ENCODE measurements at regions not wholly inside any gene's neighbourhood (a gene's known extent, or its start where the extent isn't known, plus 50 kb on each side); places are given as distances from the start of the nearest gene placed in this dataset.
"Not testable (repeated sequence)": the region's sequence is repeated elsewhere in the genome, so short reads cannot be mapped to it uniquely, and the experiment has no call there.

DNA sequence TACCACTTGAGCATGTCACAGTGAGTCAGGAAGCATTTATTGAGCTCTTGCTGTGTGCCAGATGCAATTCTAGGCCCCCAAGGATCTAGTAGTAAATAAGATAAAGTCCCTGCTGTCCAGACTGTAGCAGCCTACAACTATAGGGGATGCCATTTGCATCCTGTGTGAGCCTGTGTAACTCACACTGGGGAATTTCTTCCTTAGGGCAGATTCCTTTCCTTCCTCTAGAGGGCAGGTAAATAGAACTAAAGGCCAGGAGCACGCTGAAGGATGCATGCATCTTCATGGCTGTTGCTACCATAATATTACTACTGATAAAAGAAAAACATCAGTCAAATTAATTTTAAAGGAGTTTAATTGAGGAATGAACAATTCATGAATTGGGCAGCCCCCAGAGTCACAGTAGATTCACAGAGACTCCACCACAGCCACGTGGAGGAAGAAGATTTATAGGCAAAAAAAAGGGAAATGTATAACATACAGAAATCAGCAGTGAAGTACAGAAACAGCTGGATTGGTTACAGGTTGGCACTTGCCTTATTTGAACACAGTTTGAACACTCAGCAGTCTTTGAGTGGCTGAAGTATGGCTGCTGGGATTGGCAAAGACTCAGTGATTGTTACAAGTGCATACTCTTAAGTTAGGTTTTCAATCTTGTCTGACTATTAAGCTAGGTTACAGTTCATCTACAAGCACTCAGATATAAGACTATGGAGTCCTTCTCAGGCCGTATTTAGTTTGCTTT lies 98.9 kb downstream of the ACTL7B start:
- no peaks in the 10 kb centered on the region for H3K36me3 ChIP-seq (ENCODE audit: insufficient read depth, low read length)
- no peak overlapping the region for H3K9ac ChIP-seq (ENCODE audit: low read depth, low read length)
- H3K9me3 ChIP-seq (ENCODE audit: control insufficient read depth, insufficient read depth, low read length), result no peaks in the 10 kb centered on the region
- H3K4me1 ChIP-seq (ENCODE audit: insufficient read depth, low read length), result peaks cover 7% of the 10 kb centered on the region; the same call in 1 of the 2 replicates

DNA sequence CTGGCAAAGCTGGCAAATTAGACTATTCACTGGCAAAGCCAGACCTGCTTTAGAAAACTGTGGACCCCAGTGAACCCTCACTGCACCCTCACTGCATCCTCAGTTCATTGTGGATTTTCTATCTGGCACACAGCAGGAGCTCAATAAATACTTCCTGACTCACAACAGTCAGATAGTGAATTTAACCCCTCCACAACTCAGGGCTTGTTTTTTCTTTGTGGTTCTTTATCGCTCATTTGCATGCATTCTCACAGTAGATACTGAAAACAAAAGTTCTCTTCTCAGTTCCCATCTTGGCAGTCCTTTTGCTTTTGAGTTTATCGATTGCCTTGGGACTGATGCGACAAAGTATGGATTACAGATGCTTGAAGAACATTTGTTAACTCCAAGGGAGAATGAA lies 99.8 kb downstream of the ACTL7B start:
- Histone ChIP-seq H3K36me3 (ENCODE audit: insufficient read depth, low read length) (no peaks in the 10 kb centered on the region), H3K4me1 (ENCODE audit: insufficient read depth, low read length) (peaks cover 7% of the 10 kb centered on the region; the same call in 1 of the 2 replicates), H3K9me3 (ENCODE audit: control insufficient read depth, insufficient read depth, low read length) (no peaks in the 10 kb centered on the region), H3K9ac (ENCODE audit: low read depth, low read length) (no peak overlapping the region)

DNA sequence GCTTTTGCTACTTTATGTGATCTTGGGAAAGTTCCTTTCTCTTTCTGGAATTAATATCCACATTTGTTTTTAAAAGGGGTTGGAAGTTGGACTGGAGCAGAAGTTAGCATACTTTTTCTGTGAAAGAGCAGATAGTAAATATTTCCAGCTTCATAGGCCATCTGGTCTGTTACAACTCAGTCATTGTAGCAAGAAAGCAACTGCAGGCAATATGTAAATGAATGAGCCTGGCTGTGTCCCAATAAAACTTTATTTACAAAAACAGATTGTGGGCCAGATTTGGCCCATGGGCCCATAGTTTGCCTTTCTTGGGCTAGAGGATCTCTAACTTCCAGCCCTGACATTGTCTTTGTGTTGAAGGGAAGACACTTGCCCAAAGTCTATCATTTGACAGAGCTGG lies 104.4 kb downstream of the ACTL7B start:
- Histone ChIP-seq H3K9ac (ENCODE audit: low read depth, low read length) (no peak overlapping the region), H3K4me1 (ENCODE audit: insufficient read depth, low read length) (peaks cover 4% of the 10 kb centered on the region; the same call in 1 of the 2 replicates), H3K9me3 (ENCODE audit: control insufficient read depth, insufficient read depth, low read length) (no peaks in the 10 kb centered on the region), H3K36me3 (ENCODE audit: insufficient read depth, low read length) (no peaks in the 10 kb centered on the region)

- no peaks in the 10 kb centered on the region for H3K36me3 ChIP-seq (ENCODE audit: insufficient read depth, low read length)
- no peak overlapping the region for H3K9ac ChIP-seq (ENCODE audit: low read depth, low read length)
- no peaks in the 10 kb centered on the region for H3K9me3 ChIP-seq (ENCODE audit: control insufficient read depth, insufficient read depth, low read length)
- H3K4me1 ChIP-seq (ENCODE audit: insufficient read depth, low read length), result no peaks in the 10 kb centered on the region
Observed at GRCh38 chr9:108750661-108751215, 105.0 kb downstream of the ACTL7B start.

DNA sequence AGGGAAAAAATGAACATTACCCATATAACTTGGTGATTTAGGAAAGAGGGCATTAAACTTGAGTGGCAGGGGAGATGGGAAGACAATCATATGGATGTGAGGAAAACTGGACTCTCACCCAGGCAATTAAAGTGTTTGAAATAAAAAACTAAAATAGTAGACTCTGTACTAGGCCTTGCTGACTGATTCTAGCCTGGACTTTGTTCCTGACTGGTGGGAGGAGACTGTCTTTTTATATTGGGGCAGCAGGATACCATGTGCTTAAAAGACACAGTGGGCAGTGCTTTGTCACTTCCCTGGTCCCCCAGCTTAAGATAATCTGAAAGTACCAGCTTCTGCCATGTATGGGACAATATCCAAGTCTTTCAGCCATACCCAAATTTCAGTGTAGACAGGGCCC lies 107.0 kb downstream of the ACTL7B start:
- Histone ChIP-seq H3K36me3 (ENCODE audit: insufficient read depth, low read length) (no peaks in the 10 kb centered on the region), H3K9me3 (ENCODE audit: control insufficient read depth, insufficient read depth, low read length) (no peaks in the 10 kb centered on the region), H3K4me1 (ENCODE audit: insufficient read depth, low read length) (no peaks in the 10 kb centered on the region; the same call in 1 of the 2 replicates), H3K9ac (ENCODE audit: low read depth, low read length) (no peak overlapping the region)

DNA sequence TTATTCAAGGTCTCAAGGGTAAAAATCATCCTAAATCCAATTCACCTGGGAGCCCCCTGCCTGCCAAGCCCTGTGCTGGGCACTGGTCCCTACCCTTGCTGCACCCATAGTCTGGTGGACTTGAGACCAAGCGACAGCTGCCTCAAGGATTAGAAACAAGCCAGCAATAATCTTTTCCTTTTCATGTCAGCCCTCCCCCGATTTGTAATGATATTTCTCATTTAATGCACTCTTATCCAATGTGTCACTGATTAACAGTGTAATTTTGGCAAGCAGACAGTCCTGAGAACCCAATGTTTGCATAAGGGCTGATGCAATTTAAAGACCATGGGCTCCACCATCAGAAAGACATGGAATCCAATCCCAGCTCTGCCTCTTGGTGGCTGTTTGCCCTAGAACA lies 108.9 kb downstream of the ACTL7B start:
- Histone ChIP-seq H3K4me1 (ENCODE audit: insufficient read depth, low read length) (no peaks in the 10 kb centered on the region; the same call in 1 of the 2 replicates), H3K9me3 (ENCODE audit: control insufficient read depth, insufficient read depth, low read length) (no peaks in the 10 kb centered on the region)

DNA sequence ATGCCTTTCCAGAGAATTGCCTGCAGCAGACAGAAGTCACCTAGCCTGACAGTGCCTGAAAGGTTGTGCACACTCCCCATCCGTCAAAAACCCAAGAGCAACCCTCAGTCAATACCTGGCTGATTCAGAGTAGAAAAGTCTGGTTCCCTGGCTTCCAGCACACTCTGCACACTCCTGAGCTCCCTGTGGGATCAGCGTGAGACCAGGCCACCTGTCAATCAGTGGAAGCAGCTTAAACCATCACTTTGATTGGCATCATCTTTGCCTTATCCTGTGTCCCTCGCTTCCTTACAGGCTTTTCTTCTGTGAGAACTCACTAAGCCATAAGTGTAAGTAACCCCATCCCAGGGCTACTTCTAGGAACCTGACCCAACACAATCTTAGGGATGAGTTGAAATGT lies 109.8 kb downstream of the ACTL7B start:
- no peak overlapping the region for H3K9ac ChIP-seq (ENCODE audit: low read depth, low read length)
- H3K4me1 ChIP-seq (ENCODE audit: insufficient read depth, low read length), result no peaks in the 10 kb centered on the region; the same call in 1 of the 2 replicates
- no peaks in the 10 kb centered on the region for H3K9me3 ChIP-seq (ENCODE audit: control insufficient read depth, insufficient read depth, low read length)
- H3K36me3 ChIP-seq (ENCODE audit: insufficient read depth, low read length), result no peaks in the 10 kb centered on the region

More for the DNA sequence above, 108.9 kb downstream of the ACTL7B start:
- no peaks in the 10 kb centered on the region for H3K36me3 ChIP-seq (ENCODE audit: insufficient read depth, low read length)
- no peak overlapping the region for H3K9ac ChIP-seq (ENCODE audit: low read depth, low read length)

- Histone ChIP-seq H3K36me3 (ENCODE audit: insufficient read depth, low read length) (no peaks in the 10 kb centered on the region), H3K9me3 (ENCODE audit: control insufficient read depth, insufficient read depth, low read length) (no peaks in the 10 kb centered on the region), H3K4me1 (ENCODE audit: insufficient read depth, low read length) (no peaks in the 10 kb centered on the region; the same call in 1 of the 2 replicates), H3K9ac (ENCODE audit: low read depth, low read length) (no peak overlapping the region)
Observed at GRCh38 chr9:108744641-108745040, 111.1 kb downstream of the ACTL7B start.

- Histone ChIP-seq H3K36me3 (ENCODE audit: insufficient read depth, low read length) (no peaks in the 10 kb centered on the region), H3K9ac (ENCODE audit: low read depth, low read length) (no peak overlapping the region), H3K9me3 (ENCODE audit: control insufficient read depth, insufficient read depth, low read length) (no peaks in the 10 kb centered on the region), H3K4me1 (ENCODE audit: insufficient read depth, low read length) (no peaks in the 10 kb centered on the region; the same call in 1 of the 2 replicates)
Observed at GRCh38 chr9:108743901-108744371, 111.8 kb downstream of the ACTL7B start.

DNA sequence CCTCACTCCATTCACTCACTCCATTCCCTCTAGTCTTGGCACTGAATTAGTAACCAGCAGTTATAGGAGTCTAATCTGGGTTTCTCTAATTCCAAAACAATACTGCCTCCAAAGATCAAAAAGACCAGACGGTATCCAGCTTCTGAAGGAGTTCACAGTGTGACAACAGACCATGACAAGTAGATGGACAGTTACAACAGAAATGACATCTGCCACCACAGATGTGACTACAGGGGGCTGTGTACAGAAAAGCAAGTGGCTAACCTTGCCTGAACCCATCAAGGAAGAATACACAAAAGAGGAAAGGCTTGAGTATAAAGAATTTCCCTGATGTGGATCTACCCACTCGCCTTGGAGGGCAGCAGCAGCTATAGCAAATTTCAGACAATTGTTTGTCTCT lies 112.4 kb downstream of the ACTL7B start:
- no peaks in the 10 kb centered on the region for H3K36me3 ChIP-seq (ENCODE audit: insufficient read depth, low read length)
- H3K9ac ChIP-seq (ENCODE audit: low read depth, low read length), result no peak overlapping the region
- H3K9me3 ChIP-seq (ENCODE audit: control insufficient read depth, insufficient read depth, low read length), result no peaks in the 10 kb centered on the region
- H3K4me1 ChIP-seq (ENCODE audit: insufficient read depth, low read length), result no peaks in the 10 kb centered on the region; the same call in 1 of the 2 replicates

DNA sequence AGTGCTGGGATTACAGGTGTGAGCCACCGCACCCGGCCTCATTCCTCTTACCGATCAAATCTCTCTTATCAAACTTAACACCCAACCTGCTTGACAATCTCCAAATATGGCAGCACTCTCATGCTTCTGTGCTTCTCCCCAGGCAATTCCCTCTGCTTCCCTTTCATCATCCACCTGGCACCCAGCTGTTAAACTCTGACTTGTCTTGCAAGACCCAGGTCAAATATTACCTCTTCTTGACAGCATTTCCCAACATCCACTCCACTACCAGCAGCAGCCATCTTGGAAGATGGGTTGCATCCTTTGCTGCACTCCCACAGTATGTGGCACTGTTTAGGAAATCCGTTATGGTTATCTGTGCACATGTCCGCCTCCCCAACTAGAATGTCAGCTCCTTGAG lies 113.6 kb downstream of the ACTL7B start:
- H3K36me3 ChIP-seq (ENCODE audit: insufficient read depth, low read length), result no peaks in the 10 kb centered on the region
- no peaks in the 10 kb centered on the region for H3K9me3 ChIP-seq (ENCODE audit: control insufficient read depth, insufficient read depth, low read length)

DNA sequence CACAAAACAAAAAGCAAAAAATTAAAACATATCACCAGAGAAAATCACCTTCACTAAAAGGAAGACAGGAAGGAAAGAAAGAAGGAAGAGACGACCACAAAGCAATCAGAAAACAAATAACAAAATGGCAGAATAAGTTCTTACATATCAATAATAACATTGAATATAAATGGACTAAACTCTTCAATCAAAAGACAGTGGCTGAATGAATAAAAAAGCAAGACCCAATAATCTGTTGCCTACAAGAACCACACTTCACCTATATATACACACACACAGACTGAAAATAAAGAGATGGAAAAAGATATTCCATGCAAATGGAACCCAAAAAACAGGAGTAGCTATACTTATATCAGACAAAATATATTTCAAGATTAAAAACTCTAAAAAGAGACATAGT lies 124.5 kb downstream of the ACTL7B start:
- H3K36me3 ChIP-seq (ENCODE audit: insufficient read depth, low read length); H3K4me1 ChIP-seq (ENCODE audit: insufficient read depth, low read length); H3K9ac ChIP-seq (ENCODE audit: low read depth, low read length); H3K9me3 ChIP-seq (ENCODE audit: control insufficient read depth, insufficient read depth, low read length): not testable (repeated sequence)

More for the DNA sequence above, 113.6 kb downstream of the ACTL7B start:
- Histone ChIP-seq H3K4me1 (ENCODE audit: insufficient read depth, low read length) (no peaks in the 10 kb centered on the region; the same call in 1 of the 2 replicates), H3K9ac (ENCODE audit: low read depth, low read length) (no peak overlapping the region)

GRCh38 chr9:108727580-108728111 lies 128.1 kb downstream of the ACTL7B start:
- Histone ChIP-seq H3K9me3 (ENCODE audit: control insufficient read depth, insufficient read depth, low read length) (no peaks in the 10 kb centered on the region), H3K4me1 (ENCODE audit: insufficient read depth, low read length) (no peaks in the 10 kb centered on the region), H3K9ac (ENCODE audit: low read depth, low read length) (no peak overlapping the region), H3K36me3 (ENCODE audit: insufficient read depth, low read length) (no peaks in the 10 kb centered on the region)

DNA sequence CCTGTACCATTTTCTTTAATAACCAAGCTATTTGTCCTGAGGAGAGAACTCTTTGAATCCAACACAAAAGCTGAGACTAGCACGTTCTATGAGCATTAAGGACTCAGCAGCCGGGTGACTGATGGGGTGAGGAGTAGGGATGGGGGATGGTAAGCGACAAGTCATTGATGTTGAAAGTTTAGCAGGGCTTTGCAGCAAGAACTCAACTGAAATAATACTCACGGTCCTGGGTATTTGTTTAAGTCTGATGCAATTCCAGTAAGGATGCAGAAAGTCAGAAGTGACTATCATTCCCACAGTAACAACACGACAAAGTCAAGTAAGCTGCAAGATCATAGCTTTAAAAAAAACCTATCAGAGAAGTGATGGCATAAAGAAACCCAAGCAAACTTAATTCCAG lies 131.1 kb downstream of the ACTL7B start:
- no peaks in the 10 kb centered on the region for H3K4me1 ChIP-seq (ENCODE audit: insufficient read depth, low read length)
- H3K9ac ChIP-seq (ENCODE audit: low read depth, low read length), result no peak overlapping the region

GRCh38 chr9:108724122-108724521 lies 131.7 kb downstream of the ACTL7B start:
- Histone ChIP-seq H3K9me3 (ENCODE audit: control insufficient read depth, insufficient read depth, low read length) (no peaks in the 10 kb centered on the region), H3K4me1 (ENCODE audit: insufficient read depth, low read length) (no peaks in the 10 kb centered on the region), H3K9ac (ENCODE audit: low read depth, low read length) (no peak overlapping the region), H3K36me3 (ENCODE audit: insufficient read depth, low read length) (no peaks in the 10 kb centered on the region)

More for the DNA sequence above, 131.1 kb downstream of the ACTL7B start:
- Histone ChIP-seq H3K36me3 (ENCODE audit: insufficient read depth, low read length) (no peaks in the 10 kb centered on the region), H3K9me3 (ENCODE audit: control insufficient read depth, insufficient read depth, low read length) (no peaks in the 10 kb centered on the region)

Data from ES-I3 (cell line).